Astrocyte (in vitro differentiated cells and primary cell): ENCODE measurements at regions not wholly inside any gene's neighbourhood (a gene's known extent, or its start where the extent isn't known, plus 50 kb on each side); places are given as distances from the start of the nearest gene placed in this dataset.

Experiments
- DNase-seq: peaks from one replicate; pipeline ENCODE4 v3.0.0-alpha.2; 2010; ENCODE audit warnings: low read depth
- FAIRE-seq: peaks from 2 replicates; lab custom pipeline; 2011; peaks lifted over from hg19 to GRCh38; lab: Jason Lieb, UNC
- H2AFZ ChIP-seq: 2 replicates; pipeline ENCODE4 v1.6.0; 2012; ENCODE audit warnings: low read depth, low read length, inconsistent platforms
- H3K27ac ChIP-seq: 2 replicates; pipeline ENCODE4 v1.5.1; 2011; ENCODE audit warnings: low read depth, low read length, inconsistent platforms
- H3K27me3 ChIP-seq: 2 replicates; pipeline ENCODE4 v1.6.0; 2011; ENCODE audit warnings: low read length, inconsistent platforms; ENCODE audit not compliant: insufficient read depth
- H3K36me3 ChIP-seq: 2 replicates; pipeline ENCODE4 v1.5.1; 2011; ENCODE audit warnings: low read length, inconsistent platforms; ENCODE audit not compliant: insufficient read depth
- H3K4me1 ChIP-seq: 2 replicates; pipeline ENCODE4 v1.5.1; 2011; ENCODE audit warnings: low read length, inconsistent platforms; ENCODE audit not compliant: insufficient read depth
- H3K4me2 ChIP-seq: 2 replicates; pipeline ENCODE4 v1.6.0; 2012; ENCODE audit warnings: low read length, inconsistent platforms
- H3K4me3 ChIP-seq: 2 replicates; pipeline ENCODE4 v1.5.1; 2011; ENCODE audit warnings: low read depth, mild to moderate bottlenecking, low read length, inconsistent platforms; ENCODE audit not compliant: insufficient read depth
- H3K79me2 ChIP-seq: 2 replicates; pipeline ENCODE4 v1.6.0; 2012; ENCODE audit warnings: mild to moderate bottlenecking, low read length, inconsistent platforms; ENCODE audit not compliant: insufficient read depth
- H3K9ac ChIP-seq: 2 replicates; pipeline ENCODE4 v1.6.0; 2012; ENCODE audit warnings: mild to moderate bottlenecking, low read length, inconsistent platforms
- H3K9me3 ChIP-seq: 2 replicates; pipeline ENCODE4 v1.5.1; 2012; ENCODE audit warnings: low read depth, mild to moderate bottlenecking, low read length, inconsistent platforms; ENCODE audit not compliant: insufficient read depth
- H4K20me1 ChIP-seq: 2 replicates; pipeline ENCODE4 v1.6.0; 2012; ENCODE audit warnings: low read length, inconsistent platforms; ENCODE audit not compliant: insufficient read depth
- H3K27ac Mint-ChIP-seq: one replicate; pipeline ENCODE4 v1.8.0; 2021; ENCODE audit warnings: mild to moderate bottlenecking, mixed read lengths; ENCODE audit not compliant: unreplicated experiment
- H3K27me3 Mint-ChIP-seq: one replicate; pipeline ENCODE4 v1.8.0; 2021; ENCODE audit warnings: low read depth, mixed read lengths; ENCODE audit not compliant: unreplicated experiment
- H3K36me3 Mint-ChIP-seq: one replicate; pipeline ENCODE4 v1.8.0; 2021; ENCODE audit warnings: low read depth, mixed read lengths; ENCODE audit not compliant: unreplicated experiment
- H3K4me1 Mint-ChIP-seq: one replicate; pipeline ENCODE4 v1.8.0; 2021; ENCODE audit warnings: low read depth, mixed read lengths; ENCODE audit not compliant: unreplicated experiment
- H3K4me3 Mint-ChIP-seq: one replicate; pipeline ENCODE4 v1.8.0; 2021; ENCODE audit warnings: mild to moderate bottlenecking, moderate library complexity, mixed read lengths; ENCODE audit not compliant: unreplicated experiment
- H3K9me3 Mint-ChIP-seq: one replicate; pipeline ENCODE4 v1.8.0; 2021; ENCODE audit warnings: mild to moderate bottlenecking, mixed read lengths; ENCODE audit not compliant: unreplicated experiment
- CTCF ChIP-seq: IDR thresholded peaks from 2 replicates; pipeline ENCODE4 v1.5.1; 2011; ENCODE audit warnings: low read depth, mild to moderate bottlenecking, inconsistent platforms, low read length, moderate library complexity; ENCODE audit not compliant: insufficient read depth
- EZH2 ChIP-seq: IDR thresholded peaks from 2 replicates; pipeline ENCODE4 v1.6.1; 2012; ENCODE audit warnings: mild to moderate bottlenecking, low read length, inconsistent platforms; ENCODE audit not compliant: insufficient read depth

- Mint-ChIP-seq H3K4me1 (no peaks in the 10 kb centered on the region), H3K4me3 (no peak overlapping the region), H3K36me3 (no peaks in the 10 kb centered on the region), H3K27me3 (peaks cover 21% of the 10 kb centered on the region), H3K27ac (no peak overlapping the region), H3K9me3 (peaks cover 7% of the 10 kb centered on the region)
- Histone ChIP-seq H2AFZ (no peak overlapping the region), H3K79me2 (no peaks in the 10 kb centered on the region), H3K36me3 (no peaks in the 10 kb centered on the region), H4K20me1 (no peaks in the 10 kb centered on the region), H3K4me3 (no peak overlapping the region), H3K9me3 (no peaks in the 10 kb centered on the region), H3K27me3 (peaks cover 6% of the 10 kb centered on the region), H3K4me2 (no peak overlapping the region), H3K9ac (no peak overlapping the region), H3K27ac (no peak overlapping the region), H3K4me1 (no peaks in the 10 kb centered on the region)
- TF ChIP-seq EZH2 = no peak
- no peak for TF ChIP-seq CTCF
- FAIRE-seq = no peak
- no peak for DNase-seq
Measured at GRCh38 chr11:71311928-71312510, 59.6 kb upstream of the SHANK2 start.

DNA sequence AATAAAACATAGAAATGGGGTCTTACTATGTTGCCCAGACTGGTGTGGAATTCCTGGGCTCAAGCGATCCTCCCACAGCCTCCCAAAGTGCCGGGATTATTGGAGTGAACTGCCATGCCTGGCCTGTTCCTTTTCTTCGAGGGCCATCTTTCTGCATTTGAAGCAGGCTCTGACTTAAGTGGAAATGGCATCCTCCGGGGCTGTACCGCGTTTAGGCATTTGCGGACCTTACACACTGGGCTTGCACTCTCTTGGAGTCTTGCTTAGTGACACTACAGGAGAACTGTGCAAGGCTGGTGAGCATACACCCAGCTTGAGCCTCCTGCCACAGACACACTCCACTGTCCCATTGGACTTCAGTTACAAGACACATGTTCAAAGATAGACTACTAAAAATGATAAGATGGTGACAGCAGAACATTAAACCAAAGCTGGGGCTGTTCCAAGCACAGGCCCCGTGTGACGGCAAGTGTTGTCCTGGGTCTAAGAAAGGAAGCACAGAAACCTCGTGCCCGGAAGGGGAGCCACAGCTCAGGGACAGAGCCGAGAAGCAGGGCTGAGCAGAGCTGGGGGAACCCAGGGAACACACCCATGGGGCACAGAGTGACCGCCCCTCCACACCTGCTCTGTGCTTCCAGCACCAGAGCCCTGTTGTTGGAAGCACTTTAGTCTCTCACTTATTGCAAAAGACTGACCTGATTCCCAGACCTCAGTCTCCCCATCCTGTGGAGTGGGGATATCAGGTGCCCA is 59.0 kb upstream of the SHANK2 start:
- H3K36me3 ChIP-seq = no peaks in the 10 kb centered on the region
- no peaks in the 10 kb centered on the region for H3K79me2 ChIP-seq
- no peak overlapping the region for H3K4me2 ChIP-seq
- no peaks in the 10 kb centered on the region for H3K4me1 Mint-ChIP-seq
- no peak overlapping the region for H2AFZ ChIP-seq
- no peak for FAIRE-seq
- H3K36me3 Mint-ChIP-seq = no peaks in the 10 kb centered on the region
- H3K9me3 Mint-ChIP-seq = peaks cover 7% of the 10 kb centered on the region
- TF ChIP-seq CTCF = no peak
- no peak for TF ChIP-seq EZH2
- H3K27ac ChIP-seq = no peak overlapping the region
- no peak overlapping the region for H3K9ac ChIP-seq
- DNase-seq = no peak
- H3K4me1 ChIP-seq = no peaks in the 10 kb centered on the region
- H3K27ac Mint-ChIP-seq = no peak overlapping the region
- H3K9me3 ChIP-seq = no peaks in the 10 kb centered on the region
- no peak overlapping the region for H3K4me3 Mint-ChIP-seq
- H4K20me1 ChIP-seq = no peaks in the 10 kb centered on the region
- peaks cover 21% of the 10 kb centered on the region for H3K27me3 Mint-ChIP-seq
- peaks cover 6% of the 10 kb centered on the region for H3K27me3 ChIP-seq
- H3K4me3 ChIP-seq = no peak overlapping the region

- Mint-ChIP-seq H3K27ac (no peak overlapping the region), H3K4me3 (no peak overlapping the region), H3K36me3 (no peaks in the 10 kb centered on the region), H3K27me3 (peaks cover 19% of the 10 kb centered on the region), H3K4me1 (no peaks in the 10 kb centered on the region), H3K9me3 (peaks cover 5% of the 10 kb centered on the region)
- Histone ChIP-seq H3K4me3 (no peak overlapping the region), H3K4me2 (no peak overlapping the region), H4K20me1 (no peaks in the 10 kb centered on the region), H3K9ac (no peak overlapping the region), H3K79me2 (no peaks in the 10 kb centered on the region), H2AFZ (no peak overlapping the region), H3K36me3 (no peaks in the 10 kb centered on the region), H3K27me3 (peaks cover 6% of the 10 kb centered on the region), H3K4me1 (no peaks in the 10 kb centered on the region), H3K9me3 (no peaks in the 10 kb centered on the region), H3K27ac (no peak overlapping the region)
- TF ChIP-seq CTCF (no peak), EZH2 (no peak)
- FAIRE-seq (no peak), DNase-seq (no peak)
Measured at GRCh38 chr11:71310184-71310583, 57.8 kb upstream of the SHANK2 start.
